ENCODE measurements at regions not wholly inside any gene's neighbourhood (a gene's known extent, or its start where the extent isn't known, plus 50 kb on each side); places are given as distances from the start of the nearest gene placed in this dataset.

GRCh38 chr1:56399326-56399725, 180.0 kb downstream of the PLPP3 start:
- intact Hi-C loops (cut with DNase I; ENCODE audit: low total_unique reads) (no loop called here), in situ Hi-C loops (cut with MboI; ENCODE audit: low pct_ligation_motif_present in 1 of 4, low pct_unique_long_range_greater_than_20kb in 1 of 4, low sequenced_read_pairs in 3 of 4) (no loop called here)
- TF ChIP-seq EP300 (IDR thresholded peaks at IDR 0.05; ENCODE audit: low read depth) (no peak), CTCF (IDR thresholded peaks at IDR 0.05) (no peak)
- Histone ChIP-seq H3K36me3 (no peaks in the 10 kb centered on the region), H3K27ac (no peak overlapping the region), H3K4me1 (no peaks in the 10 kb centered on the region), H3K9me3 (no peaks in the 10 kb centered on the region), H3K4me3 (no peak overlapping the region), H3K27me3 (no peaks in the 10 kb centered on the region)
- 40 to 81% methylated on average over 2 of the region's 2 CpGs for WGBS, 2 donors (ENCODE audit: low coverage in 1 of 2)
- DNase-seq = no peak

GRCh38 chr1:56397811-56398231, 181.5 kb downstream of the PLPP3 start:
- WGBS, 2 donors (ENCODE audit: low coverage in 1 of 2) = 80% methylated on average over 2 of the region's 2 CpGs; no CpG with 5 or more reads in 1 of the 2 donors
- H3K9me3 ChIP-seq = no peaks in the 10 kb centered on the region
- TF ChIP-seq POLR2AphosphoS5 (IDR thresholded peaks at IDR 0.05) (peak in 1 of 3 donors; percentile 10), EP300 (IDR thresholded peaks at IDR 0.05; ENCODE audit: low read depth) (no peak), POLR2A (IDR thresholded peaks at IDR 0.05) (no peak), CTCF (IDR thresholded peaks at IDR 0.05) (no peak)
- no peaks in the 10 kb centered on the region for H3K27me3 ChIP-seq
- H3K4me3 ChIP-seq = no peak overlapping the region
- in situ Hi-C loops (cut with MboI; ENCODE audit: low pct_ligation_motif_present in 1 of 4, low pct_unique_long_range_greater_than_20kb in 1 of 4, low sequenced_read_pairs in 3 of 4) = no loop called here
- H3K27ac ChIP-seq = no peak overlapping the region
- H3K36me3 ChIP-seq = no peaks in the 10 kb centered on the region
- no peak for DNase-seq
- no peaks in the 10 kb centered on the region for H3K4me1 ChIP-seq
- intact Hi-C loops (cut with DNase I; ENCODE audit: low total_unique reads) = no loop called here

- no peak overlapping the region for H3K4me3 ChIP-seq
- no peak for DNase-seq
- no peaks in the 10 kb centered on the region for H3K27me3 ChIP-seq
- H3K4me1 ChIP-seq = no peaks in the 10 kb centered on the region
- in situ Hi-C loops (cut with MboI; ENCODE audit: low pct_ligation_motif_present in 1 of 4, low pct_unique_long_range_greater_than_20kb in 1 of 4, low sequenced_read_pairs in 3 of 4) (no loop called here), intact Hi-C loops (cut with DNase I; ENCODE audit: low total_unique reads) (no loop called here)
- TF ChIP-seq CTCF (IDR thresholded peaks at IDR 0.05) (no peak), EP300 (IDR thresholded peaks at IDR 0.05; ENCODE audit: low read depth) (no peak)
- no peak overlapping the region for H3K27ac ChIP-seq
- no peaks in the 10 kb centered on the region for H3K9me3 ChIP-seq
- H3K36me3 ChIP-seq = no peaks in the 10 kb centered on the region
- WGBS, 2 donors (ENCODE audit: low coverage in 1 of 2) = 72 to 100% methylated on average over 1 to 2 of the region's 2 CpGs
Measured at GRCh38 chr1:56397409-56397808, 182.0 kb downstream of the PLPP3 start.

GRCh38 chr1:56396581-56396980, 182.8 kb downstream of the PLPP3 start:
- H3K4me1 ChIP-seq = no peaks in the 10 kb centered on the region
- no peaks in the 10 kb centered on the region for H3K9me3 ChIP-seq
- WGBS, 2 donors (ENCODE audit: low coverage in 1 of 2) = 46 to 50% methylated on average over 2 to 4 of the region's 4 CpGs
- no peak overlapping the region for H3K27ac ChIP-seq
- no peaks in the 10 kb centered on the region for H3K27me3 ChIP-seq
- in situ Hi-C loops (cut with MboI; ENCODE audit: low pct_ligation_motif_present in 1 of 4, low pct_unique_long_range_greater_than_20kb in 1 of 4, low sequenced_read_pairs in 3 of 4) = no loop called here
- H3K4me3 ChIP-seq = no peak overlapping the region
- TF ChIP-seq POLR2AphosphoS5 (IDR thresholded peaks at IDR 0.05) = no peak
- DNase-seq = no peak
- intact Hi-C loops (cut with DNase I; ENCODE audit: low total_unique reads) = no loop called here
- H3K36me3 ChIP-seq = no peaks in the 10 kb centered on the region

- no peaks in the 10 kb centered on the region for H3K36me3 ChIP-seq
- WGBS, 2 donors (ENCODE audit: low coverage in 1 of 2) = 92 to 100% methylated on average over 1 to 2 of the region's 2 CpGs
- no peaks in the 10 kb centered on the region for H3K9me3 ChIP-seq
- H3K27me3 ChIP-seq = no peaks in the 10 kb centered on the region
- DNase-seq = no peak
- TF ChIP-seq CTCF (IDR thresholded peaks at IDR 0.05) (no peak), POLR2A (IDR thresholded peaks at IDR 0.05) (no peak), EP300 (IDR thresholded peaks at IDR 0.05; ENCODE audit: low read depth) (no peak), POLR2AphosphoS5 (IDR thresholded peaks at IDR 0.05) (no peak)
- no peak overlapping the region for H3K27ac ChIP-seq
- in situ Hi-C loops (cut with MboI; ENCODE audit: low pct_ligation_motif_present in 1 of 4, low pct_unique_long_range_greater_than_20kb in 1 of 4, low sequenced_read_pairs in 3 of 4) (no loop called here), intact Hi-C loops (cut with DNase I; ENCODE audit: low total_unique reads) (no loop called here)
- no peaks in the 10 kb centered on the region for H3K4me1 ChIP-seq
- H3K4me3 ChIP-seq = no peak overlapping the region
Measured at GRCh38 chr1:56395776-56396175, 183.6 kb downstream of the PLPP3 start.
